SK-N-SH treated with all-trans-retinoic acid at 6 μM for 48 hours (cell line): ENCODE measurements at regions not wholly inside any gene's neighbourhood (a gene's known extent, or its start where the extent isn't known, plus 50 kb on each side); places are given as distances from the start of the nearest gene placed in this dataset.

Source experiments
- ARNTL ChIP-seq: fragments of 450-650 bp; formaldehyde crosslinking; IDR thresholded peaks from 2 replicates; pipeline ENCODE4 v1.5.0; 2020; ENCODE audit warnings: low read depth, mild to moderate bottlenecking, moderate library complexity, borderline replicate concordance
- BACH2 ChIP-seq: fragments of 250-450 bp; sonication (Bioruptor Pico); IDR thresholded peaks from 2 replicates; pipeline ENCODE4 v1.9.0; 2021; ENCODE audit warnings: mild to moderate bottlenecking, borderline replicate concordance
- CSDC2 ChIP-seq: fragments of 250-450 bp; sonication (Bioruptor Pico); IDR thresholded peaks from 2 replicates; pipeline ENCODE4 v1.5.0; 2020; ENCODE audit warnings: mild to moderate bottlenecking, moderate library complexity
- OSR1 ChIP-seq: fragments of 250-450 bp; sonication (Bioruptor Pico); IDR thresholded peaks from 2 replicates; pipeline ENCODE4 v1.8.0; 2022; ENCODE audit warnings: moderate library complexity, mild to moderate bottlenecking, inconsistent platforms
- ZFP3 ChIP-seq: fragments of 250-450 bp; sonication (Bioruptor Pico); IDR thresholded peaks from 2 replicates; pipeline ENCODE4 v1.5.0; 2020; ENCODE audit warnings: mild to moderate bottlenecking, moderate library complexity
- ZNF8 ChIP-seq: fragments of 450-650 bp; formaldehyde crosslinking; IDR thresholded peaks from 2 replicates; pipeline ENCODE4 v1.5.0; 2020; ENCODE audit warnings: mild to moderate bottlenecking, moderate library complexity
- TF ChIP-seq, protein P1 (sequence below): fragments of 250-450 bp; sonication (Bioruptor Pico); IDR thresholded peaks from 2 replicates; pipeline ENCODE4 v1.5.1; 2020; ENCODE audit warnings: low read depth, mild to moderate bottlenecking, moderate library complexity

DNA sequence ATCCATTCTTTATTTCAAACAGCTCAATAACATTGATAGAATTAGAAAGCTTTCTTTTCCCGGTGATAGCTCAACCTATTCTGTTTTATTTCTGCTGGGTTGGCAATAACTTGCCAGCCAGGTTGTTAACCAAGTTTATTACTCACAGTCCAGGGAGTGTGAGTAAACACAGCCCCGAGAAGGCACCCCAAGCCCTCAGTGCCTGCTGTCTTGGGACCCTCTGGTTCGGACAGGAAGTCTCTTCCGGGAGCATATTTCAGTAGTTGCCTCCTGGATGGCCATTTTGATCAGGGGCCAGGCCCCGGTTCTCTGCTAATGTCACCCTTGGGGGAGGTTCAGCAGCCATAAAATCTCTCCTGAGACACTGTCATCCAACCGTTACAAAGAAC lies 176.8 kb downstream of the INO80D start:
- TF ChIP-seq, protein P1, sequence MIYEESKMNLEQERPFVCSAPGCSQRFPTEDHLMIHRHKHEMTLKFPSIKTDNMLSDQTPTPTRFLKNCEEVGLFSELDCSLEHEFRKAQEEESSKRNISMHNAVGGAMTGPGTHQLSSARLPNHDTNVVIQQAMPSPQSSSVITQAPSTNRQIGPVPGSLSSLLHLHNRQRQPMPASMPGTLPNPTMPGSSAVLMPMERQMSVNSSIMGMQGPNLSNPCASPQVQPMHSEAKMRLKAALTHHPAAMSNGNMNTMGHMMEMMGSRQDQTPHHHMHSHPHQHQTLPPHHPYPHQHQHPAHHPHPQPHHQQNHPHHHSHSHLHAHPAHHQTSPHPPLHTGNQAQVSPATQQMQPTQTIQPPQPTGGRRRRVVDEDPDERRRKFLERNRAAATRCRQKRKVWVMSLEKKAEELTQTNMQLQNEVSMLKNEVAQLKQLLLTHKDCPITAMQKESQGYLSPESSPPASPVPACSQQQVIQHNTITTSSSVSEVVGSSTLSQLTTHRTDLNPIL (CRISPR knock-in tag): no peak
- no peak for TF ChIP-seq ZNF8 (CRISPR knock-in tag)
- TF ChIP-seq OSR1 (CRISPR knock-in tag): no peak
- no peak for TF ChIP-seq ZFP3 (CRISPR knock-in tag)
- no peak for TF ChIP-seq CSDC2 (CRISPR knock-in tag)
- TF ChIP-seq BACH2: no peak
- no peak for TF ChIP-seq ARNTL
